ENCODE measurements at regions not wholly inside any gene's neighbourhood (a gene's known extent, or its start where the extent isn't known, plus 50 kb on each side); places are given as distances from the start of the nearest gene placed in this dataset.

DNA sequence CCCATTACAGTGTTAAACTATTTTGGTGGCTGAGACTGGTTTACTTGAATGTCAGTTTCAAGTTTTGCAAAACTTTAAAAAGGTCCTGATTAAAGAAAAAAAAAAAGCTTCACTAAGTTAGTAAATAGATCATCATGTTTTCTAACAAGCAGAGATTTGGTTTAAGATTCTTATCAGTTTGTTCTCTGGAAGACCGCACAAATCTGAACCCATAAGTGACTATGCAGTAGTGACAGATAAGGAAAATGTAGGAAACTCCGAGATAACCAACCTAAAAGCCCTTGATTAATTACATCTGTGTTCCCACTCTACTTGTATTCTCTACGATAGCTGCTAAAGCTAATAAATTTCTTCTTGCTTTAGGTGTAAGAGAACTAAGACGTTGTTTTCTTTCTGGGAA is 1799.8 kb upstream of the ADGRL3 start:
- Mint-ChIP-seq H3K27me3 (ENCODE audit: low read depth) (no peaks in the 10 kb centered on the region), H3K4me3 (no peak overlapping the region), H3K4me1 (peaks cover 13% of the 10 kb centered on the region), H3K36me3 (no peaks in the 10 kb centered on the region), H3K9me3 (no peaks in the 10 kb centered on the region), H3K27ac (peak overlapping the region; percentile 21)
- DNase-seq (ENCODE audit: low spot score in 2 of 2, unreplicated experiment in 2 of 2), result no peak
- TF ChIP-seq, protein P1, sequence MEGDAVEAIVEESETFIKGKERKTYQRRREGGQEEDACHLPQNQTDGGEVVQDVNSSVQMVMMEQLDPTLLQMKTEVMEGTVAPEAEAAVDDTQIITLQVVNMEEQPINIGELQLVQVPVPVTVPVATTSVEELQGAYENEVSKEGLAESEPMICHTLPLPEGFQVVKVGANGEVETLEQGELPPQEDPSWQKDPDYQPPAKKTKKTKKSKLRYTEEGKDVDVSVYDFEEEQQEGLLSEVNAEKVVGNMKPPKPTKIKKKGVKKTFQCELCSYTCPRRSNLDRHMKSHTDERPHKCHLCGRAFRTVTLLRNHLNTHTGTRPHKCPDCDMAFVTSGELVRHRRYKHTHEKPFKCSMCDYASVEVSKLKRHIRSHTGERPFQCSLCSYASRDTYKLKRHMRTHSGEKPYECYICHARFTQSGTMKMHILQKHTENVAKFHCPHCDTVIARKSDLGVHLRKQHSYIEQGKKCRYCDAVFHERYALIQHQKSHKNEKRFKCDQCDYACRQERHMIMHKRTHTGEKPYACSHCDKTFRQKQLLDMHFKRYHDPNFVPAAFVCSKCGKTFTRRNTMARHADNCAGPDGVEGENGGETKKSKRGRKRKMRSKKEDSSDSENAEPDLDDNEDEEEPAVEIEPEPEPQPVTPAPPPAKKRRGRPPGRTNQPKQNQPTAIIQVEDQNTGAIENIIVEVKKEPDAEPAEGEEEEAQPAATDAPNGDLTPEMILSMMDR (IDR thresholded peaks at IDR 0.05; ENCODE audit: unreplicated experiment), result no peak

DNA sequence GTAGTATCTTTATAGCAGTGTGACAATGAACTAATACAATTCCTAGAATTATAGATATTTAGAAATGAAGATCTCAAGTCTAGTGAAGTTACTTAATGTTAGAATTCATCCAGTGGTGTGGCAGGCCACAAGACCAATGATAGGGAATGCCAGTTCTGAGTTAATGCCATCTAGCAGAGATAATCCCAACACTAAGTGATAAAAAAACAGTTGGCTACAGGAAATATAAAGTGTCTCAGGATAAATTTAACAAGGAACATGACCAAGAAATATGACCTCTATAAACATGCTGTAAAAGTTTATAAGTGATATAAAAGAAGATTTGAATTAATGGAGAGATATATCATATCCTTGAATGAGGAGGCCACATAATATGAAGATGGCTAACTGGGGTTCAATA is 1790.5 kb upstream of the ADGRL3 start:
- Mint-ChIP-seq H3K27me3 (ENCODE audit: low read depth) (no peaks in the 10 kb centered on the region), H3K4me3 (no peak overlapping the region), H3K9me3 (peaks cover 15% of the 10 kb centered on the region), H3K36me3 (no peaks in the 10 kb centered on the region), H3K27ac (no peak overlapping the region), H3K4me1 (no peaks in the 10 kb centered on the region)
- DNase-seq (ENCODE audit: low spot score in 2 of 2, unreplicated experiment in 2 of 2), result no peak
- TF ChIP-seq, protein P1 (IDR thresholded peaks at IDR 0.05; ENCODE audit: unreplicated experiment), result no peak

DNA sequence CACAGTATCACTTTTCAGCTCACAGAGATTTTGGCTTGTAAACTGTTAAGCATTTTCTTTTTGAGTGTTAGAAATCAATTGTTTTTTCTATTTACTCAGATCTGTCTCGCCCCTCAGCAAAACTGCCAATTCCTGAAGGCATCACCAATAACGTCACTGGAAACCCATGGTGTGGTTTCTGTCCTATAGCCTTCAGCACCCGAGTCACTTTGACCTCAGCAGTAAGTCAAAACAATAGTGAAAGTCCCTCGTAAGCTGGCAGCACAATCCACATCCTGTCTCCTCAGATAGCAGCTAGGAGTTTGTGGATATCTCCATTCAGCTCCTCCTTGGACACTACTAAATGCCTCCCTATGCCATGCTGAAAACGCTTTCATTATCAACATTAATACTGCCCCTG is 1787.4 kb upstream of the ADGRL3 start:
- TF ChIP-seq, protein P1 (IDR thresholded peaks at IDR 0.05; ENCODE audit: unreplicated experiment), result no peak
- H3K27ac Mint-ChIP-seq, result no peak overlapping the region
- no peaks in the 10 kb centered on the region for H3K4me1 Mint-ChIP-seq
- peaks cover 15% of the 10 kb centered on the region for H3K9me3 Mint-ChIP-seq
- H3K4me3 Mint-ChIP-seq, result no peak overlapping the region
- DNase-seq (ENCODE audit: low spot score in 2 of 2, unreplicated experiment in 2 of 2), result no peak
- no peaks in the 10 kb centered on the region for H3K36me3 Mint-ChIP-seq
- H3K27me3 Mint-ChIP-seq (ENCODE audit: low read depth), result no peaks in the 10 kb centered on the region

DNA sequence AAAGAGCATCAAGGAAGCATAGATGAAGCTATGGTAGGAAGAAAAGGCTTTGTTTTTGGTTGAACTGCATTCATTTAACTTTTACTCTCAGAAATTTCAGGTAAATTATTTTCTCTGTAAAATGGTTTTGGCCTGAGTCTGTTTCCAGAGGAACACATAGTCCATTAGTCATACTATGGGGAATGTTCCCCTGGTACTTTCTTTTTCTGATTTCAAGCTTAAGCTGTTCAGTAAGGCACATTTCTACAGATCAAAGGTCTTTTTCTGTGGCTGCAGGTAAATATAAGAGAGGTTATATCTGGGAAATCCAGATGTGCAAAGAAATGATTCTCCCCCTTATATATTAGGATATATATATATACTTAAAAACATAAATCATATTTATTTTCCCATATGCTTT is 1744.4 kb upstream of the ADGRL3 start:
- Mint-ChIP-seq H3K36me3 (no peaks in the 10 kb centered on the region), H3K27ac (no peak overlapping the region), H3K4me3 (no peak overlapping the region), H3K4me1 (no peaks in the 10 kb centered on the region), H3K27me3 (ENCODE audit: low read depth) (no peaks in the 10 kb centered on the region), H3K9me3 (no peaks in the 10 kb centered on the region)
- DNase-seq (ENCODE audit: low spot score in 2 of 2, unreplicated experiment in 2 of 2), result no peak
- TF ChIP-seq, protein P1 (IDR thresholded peaks at IDR 0.05; ENCODE audit: unreplicated experiment), result no peak

DNA sequence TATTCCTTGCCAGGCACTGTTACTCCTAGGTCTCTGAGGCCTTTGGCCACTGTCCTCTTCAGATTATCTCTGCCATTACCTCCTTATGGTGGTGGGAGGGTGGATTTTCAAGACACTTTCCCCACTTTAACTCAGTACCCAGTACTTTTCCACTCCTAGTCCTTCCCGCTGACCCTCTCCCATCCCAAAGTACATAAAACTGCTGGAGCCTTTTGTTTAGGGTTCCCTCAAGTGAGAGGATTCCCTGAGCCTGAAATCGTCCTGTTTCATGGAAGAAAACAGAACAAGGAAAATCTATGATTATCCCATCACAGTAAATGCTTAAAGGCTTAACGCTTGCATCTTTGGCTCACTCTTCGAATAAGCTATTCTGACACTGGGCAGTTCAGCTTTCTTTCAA is 1742.5 kb upstream of the ADGRL3 start:
- DNase-seq (ENCODE audit: low spot score in 2 of 2, unreplicated experiment in 2 of 2), result no peak
- H3K9me3 Mint-ChIP-seq, result no peaks in the 10 kb centered on the region
- no peak overlapping the region for H3K27ac Mint-ChIP-seq
- no peaks in the 10 kb centered on the region for H3K4me1 Mint-ChIP-seq
- no peak overlapping the region for H3K4me3 Mint-ChIP-seq
- TF ChIP-seq, protein P1 (IDR thresholded peaks at IDR 0.05; ENCODE audit: unreplicated experiment), result no peak
- no peaks in the 10 kb centered on the region for H3K36me3 Mint-ChIP-seq
- H3K27me3 Mint-ChIP-seq (ENCODE audit: low read depth), result no peaks in the 10 kb centered on the region

DNA sequence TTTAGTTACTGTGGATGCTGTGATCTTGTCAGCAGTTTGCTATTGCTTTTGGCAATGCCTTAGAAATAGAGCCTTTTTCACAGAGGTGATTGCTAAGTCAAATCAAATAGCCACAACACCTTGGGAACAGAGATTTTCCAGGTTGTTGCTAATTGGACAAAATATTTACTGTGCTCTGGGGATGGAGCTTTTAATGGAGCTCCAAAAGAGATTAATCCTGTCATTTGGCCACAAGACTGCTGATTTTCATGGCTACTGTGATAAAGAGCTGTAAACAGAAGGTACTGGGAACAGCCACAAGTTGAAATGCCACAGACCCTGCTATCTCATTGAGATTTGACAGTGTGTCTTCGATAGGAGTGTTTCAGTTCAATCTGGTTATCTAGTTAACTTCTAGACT is 1715.2 kb upstream of the ADGRL3 start:
- H3K4me1 Mint-ChIP-seq, result no peaks in the 10 kb centered on the region
- H3K36me3 Mint-ChIP-seq, result peaks cover 5% of the 10 kb centered on the region
- peaks cover 37% of the 10 kb centered on the region for H3K9me3 Mint-ChIP-seq
- TF ChIP-seq, protein P1 (IDR thresholded peaks at IDR 0.05; ENCODE audit: unreplicated experiment), result no peak
- no peaks in the 10 kb centered on the region for H3K27me3 Mint-ChIP-seq (ENCODE audit: low read depth)
- H3K4me3 Mint-ChIP-seq, result no peak overlapping the region
- DNase-seq (ENCODE audit: low spot score in 2 of 2, unreplicated experiment in 2 of 2), result no peak
- H3K27ac Mint-ChIP-seq, result no peak overlapping the region

Measured in mesothelial cell of epicardium (in vitro differentiated cells).